OCI-LY7 (cell line): ENCODE measurements at regions not wholly inside any gene's neighbourhood (a gene's known extent, or its start where the extent isn't known, plus 50 kb on each side); places are given as distances from the start of the nearest gene placed in this dataset.

Experiments used
- CTCF ChIP-seq: fragments of 200-600 bp; sonication (generic); conservative IDR thresholded peaks from 2 replicates; pipeline ENCODE4 v1.5.1; 2014; ENCODE audit warnings: mild to moderate bottlenecking, antibody characterized with exemption, low read length, moderate library complexity, mixed read lengths
- EZH2phosphoT487 ChIP-seq: fragments of 200-600 bp; sonication (generic); IDR thresholded peaks from 2 replicates; pipeline ENCODE4 v1.6.1; 2018; ENCODE audit warnings: low read depth, borderline replicate concordance, mild to moderate bottlenecking, mixed run types, antibody characterized with exemption, low read length, moderate library complexity, mixed read lengths

DNA sequence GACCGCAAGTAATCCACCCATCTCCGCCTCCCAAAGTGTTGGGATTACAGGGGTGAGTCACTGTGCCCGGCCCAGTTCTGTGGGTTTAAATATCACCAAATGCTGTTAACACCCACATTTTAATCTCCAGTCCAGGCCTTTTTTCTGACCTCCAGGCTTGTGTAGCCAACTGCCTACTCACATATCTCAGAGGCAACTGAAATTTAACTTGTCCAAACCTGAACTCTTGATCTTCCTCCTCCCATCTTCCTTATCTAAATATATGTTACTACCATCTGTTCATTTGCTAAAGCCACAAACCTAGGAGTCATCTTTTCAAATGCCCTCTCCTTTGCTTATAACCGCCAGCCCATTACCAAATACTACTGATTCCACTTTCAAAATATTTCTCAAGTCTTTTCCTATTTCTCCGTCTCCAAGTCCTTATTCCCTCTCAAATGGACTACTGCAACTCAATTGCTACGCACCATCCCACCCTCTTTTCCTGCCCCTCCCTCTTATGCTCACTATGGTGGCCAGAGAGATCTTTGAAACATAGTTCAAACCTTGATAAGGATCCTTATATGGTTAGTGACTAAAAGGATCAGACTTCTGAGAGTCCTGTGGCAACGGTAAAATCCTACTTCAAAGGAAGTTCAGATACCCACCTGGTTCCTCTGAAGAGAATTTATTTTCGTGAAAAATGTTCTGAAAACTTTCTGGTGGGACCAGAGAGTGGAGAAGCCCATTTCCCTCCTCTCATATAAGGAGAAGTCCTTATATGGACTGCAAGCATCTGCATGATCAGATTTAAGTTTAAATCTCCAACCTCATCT, 78.5 kb upstream of the CDC42BPA start:
- TF ChIP-seq CTCF (no peak), EZH2phosphoT487 (no peak)
